ENCODE measurements at regions not wholly inside any gene's neighbourhood (a gene's known extent, or its start where the extent isn't known, plus 50 kb on each side); places are given as distances from the start of the nearest gene placed in this dataset.

DNA sequence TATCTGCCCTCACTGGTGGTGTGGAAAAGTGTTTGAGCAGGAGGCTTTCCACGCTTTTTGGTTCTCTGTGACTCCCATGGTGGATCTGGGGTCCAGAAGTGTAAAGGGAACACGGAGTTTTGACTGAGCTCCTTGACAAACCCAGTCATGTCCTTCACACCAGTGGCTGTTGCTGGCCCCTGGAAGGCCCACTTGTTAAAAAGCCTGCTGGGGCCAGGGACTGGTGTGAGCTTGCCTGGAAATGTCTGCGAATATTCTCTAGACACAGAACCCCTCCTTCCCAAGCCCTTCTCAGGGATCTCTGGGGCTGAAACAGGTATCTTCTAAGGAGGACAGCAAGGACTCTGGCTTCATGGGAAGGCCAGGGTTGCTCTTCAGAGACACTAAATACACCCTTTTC is 343.0 kb downstream of the TCERG1L start:
- TF ChIP-seq EZH2phosphoT487 (IDR thresholded peaks at IDR 0.05; ENCODE audit: low read depth): no peak
- TF ChIP-seq, protein P1, sequence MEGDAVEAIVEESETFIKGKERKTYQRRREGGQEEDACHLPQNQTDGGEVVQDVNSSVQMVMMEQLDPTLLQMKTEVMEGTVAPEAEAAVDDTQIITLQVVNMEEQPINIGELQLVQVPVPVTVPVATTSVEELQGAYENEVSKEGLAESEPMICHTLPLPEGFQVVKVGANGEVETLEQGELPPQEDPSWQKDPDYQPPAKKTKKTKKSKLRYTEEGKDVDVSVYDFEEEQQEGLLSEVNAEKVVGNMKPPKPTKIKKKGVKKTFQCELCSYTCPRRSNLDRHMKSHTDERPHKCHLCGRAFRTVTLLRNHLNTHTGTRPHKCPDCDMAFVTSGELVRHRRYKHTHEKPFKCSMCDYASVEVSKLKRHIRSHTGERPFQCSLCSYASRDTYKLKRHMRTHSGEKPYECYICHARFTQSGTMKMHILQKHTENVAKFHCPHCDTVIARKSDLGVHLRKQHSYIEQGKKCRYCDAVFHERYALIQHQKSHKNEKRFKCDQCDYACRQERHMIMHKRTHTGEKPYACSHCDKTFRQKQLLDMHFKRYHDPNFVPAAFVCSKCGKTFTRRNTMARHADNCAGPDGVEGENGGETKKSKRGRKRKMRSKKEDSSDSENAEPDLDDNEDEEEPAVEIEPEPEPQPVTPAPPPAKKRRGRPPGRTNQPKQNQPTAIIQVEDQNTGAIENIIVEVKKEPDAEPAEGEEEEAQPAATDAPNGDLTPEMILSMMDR (IDR thresholded peaks at IDR 0.05; ENCODE audit: low read depth, low read length): no peak

All from OCI-LY3 (cell line).